Caki2 (cell line): ENCODE measurements at regions not wholly inside any gene's neighbourhood (a gene's known extent, or its start where the extent isn't known, plus 50 kb on each side); places are given as distances from the start of the nearest gene placed in this dataset.
A peak's percentile ranks its signal among the peaks of the same experiment; 100 is the strongest.

Source experiments
- DNase-seq: peaks from one replicate; pipeline ENCODE4 v3.0.0-alpha.2; 2015; ENCODE audit warnings: low read depth
- in situ Hi-C: cut with HindIII; loops from 2 replicates; pipeline ENCODE4 v1.10.0; 2016; ENCODE audit warnings: low sequenced_read_pairs, low pct_unique_long_range_greater_than_20kb, mixed read lengths

DNA sequence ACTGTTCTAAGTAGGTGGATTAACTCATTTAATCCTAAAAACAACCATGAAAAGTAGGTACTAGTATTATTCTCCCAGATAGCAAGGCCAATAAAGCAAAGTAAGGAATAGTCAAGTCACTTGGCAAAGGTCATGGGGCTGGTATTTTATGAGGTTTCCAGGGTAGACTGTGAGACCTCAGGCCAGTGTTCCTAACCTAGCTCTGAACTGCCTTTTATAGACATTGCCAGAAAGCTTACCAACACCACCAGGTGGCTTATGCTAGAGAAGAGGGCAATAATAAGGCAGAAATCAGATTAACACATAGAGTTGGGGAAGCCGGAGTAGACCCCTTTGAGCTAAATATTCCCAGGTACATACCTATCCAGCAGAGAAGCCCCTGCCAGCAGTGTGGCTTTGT, 490.9 kb upstream of the TENM4 start:
- in situ Hi-C loops = no loop called here
- no peak for DNase-seq

DNA sequence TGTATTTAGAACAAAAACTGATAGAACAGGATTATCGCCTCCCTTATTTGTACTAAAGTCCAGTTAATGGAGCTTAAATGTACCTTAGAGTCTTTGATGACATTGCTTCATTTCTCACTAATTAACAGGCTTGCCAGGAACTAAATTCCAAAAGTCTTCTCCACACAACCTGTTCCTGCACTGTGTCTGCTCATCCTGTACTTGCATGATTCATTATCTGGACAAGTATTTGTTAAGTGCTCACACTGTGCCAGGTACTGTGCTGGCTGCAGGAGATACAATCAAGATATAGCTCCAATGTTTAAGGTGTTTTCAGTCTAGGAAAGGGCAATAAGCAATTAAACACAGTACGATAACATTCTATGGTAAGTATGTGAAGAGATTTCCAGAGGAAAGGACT, 485.9 kb upstream of the TENM4 start:
- no peak for DNase-seq
- in situ Hi-C loops = no loop called here

DNA sequence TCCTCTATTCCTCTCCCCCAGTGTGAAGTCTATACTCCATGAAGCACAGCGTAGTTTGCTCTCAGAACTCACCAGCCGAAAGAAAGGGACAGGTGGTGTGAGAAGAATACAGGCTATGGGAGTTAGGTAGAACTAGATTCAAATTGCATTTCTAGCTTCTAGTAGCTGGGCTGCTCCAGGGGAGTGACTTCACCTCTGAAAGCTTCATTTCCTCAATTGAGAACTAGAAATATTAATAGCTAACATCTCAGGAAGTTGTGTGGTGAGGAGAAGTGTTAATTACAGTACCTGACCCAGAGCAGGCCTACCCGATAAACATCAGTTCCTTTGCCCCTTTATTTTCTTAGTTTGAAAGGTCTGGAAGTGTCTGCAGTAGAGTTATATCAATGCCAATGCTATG, 484.7 kb upstream of the TENM4 start:
- no peak for DNase-seq
- in situ Hi-C loops = no loop called here

- in situ Hi-C loops = no loop called here
Observed at GRCh38 chr11:79922641-79923040, 481.8 kb upstream of the TENM4 start.

DNA sequence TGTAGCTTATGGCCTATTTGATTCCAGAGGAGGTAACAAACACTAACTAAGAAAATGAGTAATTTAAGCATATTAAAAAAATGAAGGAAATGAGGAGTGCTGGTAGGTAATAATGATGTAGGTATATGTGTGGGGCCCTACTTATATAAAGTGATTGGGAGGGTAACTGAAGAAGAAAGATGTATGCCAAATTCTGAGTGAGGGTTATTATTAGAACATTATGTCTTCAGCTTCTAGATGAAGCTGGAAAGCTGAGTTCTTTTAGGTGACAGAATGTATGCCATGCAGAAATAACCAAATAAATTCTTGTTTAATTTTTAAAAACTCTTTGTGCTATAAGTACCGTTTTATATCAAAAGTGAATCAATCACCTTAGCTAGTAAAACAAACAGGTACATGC, 479.6 kb upstream of the TENM4 start:
- DNase-seq = no peak
- in situ Hi-C loops = no loop called here

More at GRCh38 chr11:79922641-79923040, 481.8 kb upstream of the TENM4 start:
- no peak for DNase-seq

DNA sequence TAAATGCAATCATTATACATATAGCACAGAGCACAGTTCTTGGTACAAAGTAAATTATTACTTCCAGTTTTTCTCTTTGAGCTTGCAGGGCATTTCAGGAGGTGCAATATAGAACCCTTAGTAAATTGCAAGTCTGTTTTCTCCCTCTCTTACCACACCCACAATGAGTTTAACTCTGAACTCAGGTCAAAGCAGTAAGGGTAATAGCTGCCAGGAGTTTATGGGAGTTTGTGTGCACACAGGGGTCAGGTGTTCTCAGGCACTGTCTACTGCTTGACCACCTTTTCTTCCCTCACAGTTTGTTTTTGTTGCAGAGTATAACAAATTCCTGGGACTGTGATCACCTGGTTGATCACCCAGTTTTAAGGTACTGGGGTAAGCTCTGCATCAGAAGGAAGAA, 478.5 kb upstream of the TENM4 start:
- DNase-seq = no peak
- in situ Hi-C loops = no loop called here

DNA sequence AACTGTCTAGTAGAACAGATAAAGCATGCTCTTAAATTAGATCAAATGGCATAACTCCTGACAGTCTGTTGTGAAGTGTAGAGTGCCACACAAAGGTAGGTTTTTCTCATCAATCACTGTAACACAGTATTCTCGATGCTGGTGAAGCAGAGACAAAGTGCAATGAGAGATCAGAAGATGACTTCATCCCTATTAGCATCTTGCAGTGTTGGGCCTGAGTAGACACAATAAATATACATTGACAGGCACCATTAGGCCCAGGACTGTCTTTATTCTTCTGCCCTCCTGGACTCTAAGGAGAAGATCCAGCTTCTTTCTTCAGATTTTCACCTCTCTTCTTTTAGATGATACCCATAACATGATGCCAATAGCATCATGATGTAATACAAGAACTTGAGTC, 478.0 kb upstream of the TENM4 start:
- in situ Hi-C loops = no loop called here
- DNase-seq = no peak

- in situ Hi-C loops = no loop called here
Observed at GRCh38 chr11:79906164-79906563, 465.3 kb upstream of the TENM4 start.

GRCh38 chr11:79902493-79902892, 461.7 kb upstream of the TENM4 start:
- in situ Hi-C loops = no loop called here
- DNase-seq = peak; percentile 22

More at GRCh38 chr11:79906164-79906563, 465.3 kb upstream of the TENM4 start:
- DNase-seq = no peak

GRCh38 chr11:79897896-79898295, 457.1 kb upstream of the TENM4 start:
- in situ Hi-C loops = no loop called here
- no peak for DNase-seq

GRCh38 chr11:79896258-79896657, 455.4 kb upstream of the TENM4 start:
- in situ Hi-C loops = no loop called here
- no peak for DNase-seq

DNA sequence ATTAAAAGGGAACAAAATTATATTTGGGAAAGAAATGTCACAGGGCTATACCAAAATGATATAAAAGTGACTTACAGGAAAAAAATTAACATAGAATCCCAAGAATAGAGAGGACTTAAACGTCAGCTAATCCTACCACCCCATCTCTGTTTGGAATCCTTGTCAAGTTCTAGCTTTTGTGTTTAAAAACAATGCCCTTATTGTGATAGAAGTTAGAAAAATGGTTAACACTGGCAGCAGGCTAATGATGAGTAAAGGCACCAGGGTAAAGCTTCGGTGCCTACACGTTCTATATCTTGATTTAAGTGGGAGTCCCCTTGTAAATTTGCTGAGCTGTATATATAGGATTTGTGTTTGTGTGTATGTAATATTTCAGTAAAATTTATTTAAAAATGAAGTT, 453.3 kb upstream of the TENM4 start:
- in situ Hi-C loops = no loop called here
- DNase-seq = no peak

GRCh38 chr11:79890272-79890671, 449.4 kb upstream of the TENM4 start:
- in situ Hi-C loops = no loop called here
- no peak for DNase-seq

GRCh38 chr11:79864882-79865281, 424.1 kb upstream of the TENM4 start:
- no peak for DNase-seq
- in situ Hi-C loops = no loop called here

GRCh38 chr11:79860336-79860735, 419.5 kb upstream of the TENM4 start:
- DNase-seq = no peak
- in situ Hi-C loops = no loop called here

DNA sequence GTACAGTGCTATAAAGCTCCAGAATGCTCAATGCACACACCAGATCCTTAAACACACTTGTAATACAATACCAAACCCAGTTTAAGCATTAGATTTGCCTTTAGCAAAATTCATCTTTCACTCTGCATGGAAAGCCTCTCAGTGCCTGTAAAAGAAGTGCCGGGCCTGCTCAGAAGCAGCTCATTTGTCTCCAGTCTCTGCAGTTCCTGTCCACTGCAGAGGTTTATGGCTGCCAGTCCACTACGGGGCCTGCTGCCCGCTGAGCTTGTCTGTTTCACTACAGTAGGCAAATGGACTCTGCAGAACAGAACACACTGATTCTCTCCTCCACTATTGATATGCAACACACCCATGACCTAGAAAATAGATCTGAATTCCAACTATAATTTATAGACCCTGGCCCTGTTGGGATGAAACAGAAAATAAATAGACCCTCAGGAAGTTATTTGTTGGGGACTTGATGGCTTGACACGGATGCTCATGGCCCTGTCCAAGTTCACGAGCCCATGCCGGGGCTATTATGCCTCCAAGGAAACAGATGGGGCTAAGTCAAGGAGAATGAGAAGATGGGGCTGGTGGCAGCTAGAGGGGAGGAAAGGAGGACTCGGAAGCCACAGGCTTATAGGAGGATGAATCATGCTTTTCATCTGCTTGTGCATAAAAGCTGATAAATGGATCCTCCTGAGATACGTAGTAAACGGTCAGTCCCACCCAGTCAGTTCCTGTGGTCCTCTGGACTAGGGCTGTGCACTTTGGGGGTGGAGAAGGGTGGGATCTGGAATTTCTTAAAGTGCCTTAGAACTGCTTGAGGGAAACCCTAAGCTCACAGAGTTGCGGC, 416.8 kb upstream of the TENM4 start:
- no peak for DNase-seq
- in situ Hi-C loops = no loop called here

- DNase-seq = no peak
- in situ Hi-C loops = no loop called here
Observed at GRCh38 chr11:79852176-79852575, 411.3 kb upstream of the TENM4 start.

DNA sequence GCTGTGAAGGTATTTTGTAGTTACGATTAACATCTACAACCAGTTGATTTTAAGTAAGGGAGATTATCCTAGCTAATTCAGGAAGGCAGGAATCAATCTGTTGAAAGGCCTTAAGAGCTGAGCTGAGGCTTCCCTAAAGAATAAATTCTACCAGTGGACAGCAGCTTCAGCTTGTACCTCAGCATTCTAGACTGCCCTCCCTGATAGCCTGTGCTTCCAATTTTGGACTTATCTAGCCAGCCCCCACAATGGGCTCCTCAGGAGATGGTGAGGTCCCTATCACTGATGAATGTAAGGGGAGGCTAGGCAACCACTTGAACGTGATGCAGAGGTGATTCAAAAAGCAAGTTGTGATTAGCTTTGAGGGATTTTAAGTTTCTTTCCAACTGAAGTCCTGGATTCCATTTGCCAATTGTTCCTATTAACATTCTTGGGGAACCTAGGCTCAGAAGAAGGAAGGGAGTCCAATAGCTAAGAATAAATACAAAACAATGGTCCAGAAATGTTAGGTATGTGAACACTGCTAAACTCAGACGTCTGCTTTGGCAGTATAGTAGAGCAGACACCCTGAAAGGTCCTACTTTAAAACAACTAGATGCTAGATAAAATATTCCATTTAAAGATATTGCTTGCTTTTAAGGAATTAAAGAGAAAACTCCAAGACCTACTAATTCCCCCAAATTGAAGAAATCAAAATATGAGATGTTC, 404.3 kb upstream of the TENM4 start:
- no peak for DNase-seq
- in situ Hi-C loops = no loop called here

DNA sequence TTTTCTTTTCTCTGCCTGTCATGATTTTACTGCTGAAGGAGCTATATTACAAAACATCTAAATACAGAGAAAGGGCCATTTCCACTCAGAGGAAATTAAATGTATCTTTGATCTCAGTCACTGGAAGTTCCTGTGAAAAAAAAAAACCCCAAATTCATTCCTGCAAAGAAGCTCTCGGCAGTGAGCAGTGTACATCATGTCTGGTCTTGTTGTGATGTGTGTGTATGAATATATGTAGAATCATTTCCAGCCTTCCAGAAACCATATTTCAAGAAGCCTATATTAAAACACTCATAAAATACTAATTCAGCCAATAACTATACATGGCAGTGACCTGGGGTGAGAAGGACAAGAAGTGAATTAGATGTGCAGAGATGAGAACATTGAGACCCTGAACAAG, 393.2 kb upstream of the TENM4 start:
- no peak for DNase-seq
- in situ Hi-C loops = no loop called here

DNA sequence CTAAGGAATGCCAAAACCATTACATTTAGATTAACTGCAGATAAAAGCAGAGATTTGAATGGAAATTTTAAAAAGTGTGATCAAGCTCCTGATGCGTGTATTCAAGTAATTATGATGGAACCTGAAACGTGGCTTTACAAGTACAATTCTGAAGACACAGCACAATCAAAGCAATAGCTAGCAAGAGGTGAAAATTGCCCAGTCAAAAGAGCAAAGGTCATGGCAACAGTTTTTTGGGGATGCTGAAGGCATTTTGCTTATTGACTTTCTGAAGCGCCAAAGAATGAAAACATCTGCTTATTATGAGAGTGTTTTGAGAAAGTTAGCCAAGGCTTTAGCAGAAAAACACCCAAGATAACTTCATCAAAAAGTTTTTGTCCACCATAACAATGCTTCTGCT, 389.6 kb upstream of the TENM4 start:
- no peak for DNase-seq
- in situ Hi-C loops = no loop called here
